GM21825 (cell line): ENCODE measurements at regions not wholly inside any gene's neighbourhood (a gene's known extent, or its start where the extent isn't known, plus 50 kb on each side); places are given as distances from the start of the nearest gene placed in this dataset.

Experiments
- ATAC-seq: cut with Tn5 transposase; IDR thresholded peaks from one replicate; pipeline ENCODE4 v1.9.1; 2021; ENCODE audit warnings: mild to moderate bottlenecking, moderate library complexity; ENCODE audit not compliant: unreplicated experiment

DNA sequence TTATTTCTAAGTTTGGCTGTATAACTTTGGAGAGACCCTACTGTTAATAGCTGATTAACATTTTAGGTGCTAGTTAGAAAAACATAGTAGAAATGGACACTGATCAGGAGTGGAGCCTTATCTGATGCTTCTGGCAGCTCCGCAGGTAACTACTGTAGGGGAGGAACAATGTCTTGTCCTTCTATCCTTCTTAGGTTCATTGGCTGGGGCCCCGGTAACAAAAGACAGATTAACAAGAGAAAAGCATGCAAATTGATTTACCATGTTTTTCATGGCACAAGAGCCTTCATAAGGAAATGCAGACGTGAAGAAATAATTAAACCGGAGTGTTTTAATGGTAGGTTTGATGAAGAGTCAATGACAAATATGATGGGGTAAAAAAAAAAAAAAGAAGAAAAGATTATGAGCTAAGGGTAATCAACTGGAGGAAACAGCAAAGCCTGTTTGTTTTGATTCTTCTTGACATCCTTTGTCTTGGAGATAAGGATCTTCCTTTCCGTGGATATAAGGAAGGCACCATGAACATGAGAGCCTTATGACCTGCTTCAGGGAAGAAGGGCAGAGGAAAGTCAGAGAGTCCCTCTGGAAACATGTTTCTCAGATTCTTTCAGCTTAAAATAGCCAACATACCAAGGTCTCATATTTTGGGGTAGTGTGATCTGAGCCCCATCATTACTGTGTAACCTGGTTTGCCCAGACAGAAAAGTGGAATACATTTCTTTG, 62.4 kb upstream of the GCFC2 start:
- ATAC-seq = no peak

DNA sequence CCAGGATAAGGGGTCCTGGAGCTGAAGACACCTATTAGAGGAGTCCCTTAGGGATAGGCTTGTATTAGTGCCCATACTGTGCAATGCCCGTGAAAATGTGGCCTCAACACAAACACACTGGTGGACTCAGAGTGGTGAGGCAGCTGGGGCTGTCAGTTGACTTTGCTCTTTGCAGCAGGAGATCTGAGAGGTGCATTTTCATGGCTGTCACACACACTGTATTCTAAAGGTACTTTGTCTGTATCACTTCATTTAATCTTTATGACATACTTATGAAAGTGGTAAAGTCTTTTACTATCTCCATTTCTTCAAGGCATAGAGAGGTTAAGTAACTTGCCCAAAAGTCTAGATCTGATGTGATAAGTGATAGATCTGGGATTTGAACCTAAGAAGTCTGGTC, 55.1 kb upstream of the GCFC2 start:
- no peak for ATAC-seq

DNA sequence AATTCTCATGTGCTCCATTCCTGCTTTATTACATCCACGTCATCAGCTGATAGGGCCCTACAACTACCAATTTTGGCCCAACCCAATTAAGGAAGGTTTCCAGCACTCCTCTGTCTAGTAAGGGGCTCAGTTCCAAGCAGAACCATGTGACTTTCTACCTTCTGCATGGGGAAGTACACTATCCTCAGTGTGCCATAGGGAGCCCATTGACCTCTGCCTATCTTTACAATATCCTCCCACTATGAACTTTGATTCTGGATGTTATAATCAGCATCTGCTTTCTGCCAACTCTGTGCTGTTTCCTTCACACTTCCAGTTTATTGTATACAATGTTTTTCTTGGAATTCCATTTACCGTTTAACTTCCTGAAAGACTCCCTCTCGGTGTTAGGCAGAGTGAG, 53.9 kb upstream of the GCFC2 start:
- ATAC-seq = no peak
